C4-2B (cell line): ENCODE measurements at regions not wholly inside any gene's neighbourhood (a gene's known extent, or its start where the extent isn't known, plus 50 kb on each side); places are given as distances from the start of the nearest gene placed in this dataset.

Source experiments
- CTCF ChIP-seq: fragments of 450-650 bp; conservative IDR thresholded peaks from 2 replicates; pipeline ENCODE4 v1.5.1; 2017; ENCODE audit warnings: mild to moderate bottlenecking
- ZFX ChIP-seq: fragments of 450-650 bp; IDR thresholded peaks from 2 replicates; pipeline ENCODE4 v1.6.1; 2017

GRCh38 chr5:63128761-63129160 lies 550.1 kb downstream of the LRRC70 start:
- no peak for TF ChIP-seq CTCF
- TF ChIP-seq ZFX: no peak
